ENCODE measurements at regions not wholly inside any gene's neighbourhood (a gene's known extent, or its start where the extent isn't known, plus 50 kb on each side); places are given as distances from the start of the nearest gene placed in this dataset.

- no peak for TF ChIP-seq NFE2L1 (CRISPR knock-in tag; IDR thresholded peaks at IDR 0.05)
- no peak for TF ChIP-seq USF1 (CRISPR knock-in tag; IDR thresholded peaks at IDR 0.05)
- TF ChIP-seq, protein P1, sequence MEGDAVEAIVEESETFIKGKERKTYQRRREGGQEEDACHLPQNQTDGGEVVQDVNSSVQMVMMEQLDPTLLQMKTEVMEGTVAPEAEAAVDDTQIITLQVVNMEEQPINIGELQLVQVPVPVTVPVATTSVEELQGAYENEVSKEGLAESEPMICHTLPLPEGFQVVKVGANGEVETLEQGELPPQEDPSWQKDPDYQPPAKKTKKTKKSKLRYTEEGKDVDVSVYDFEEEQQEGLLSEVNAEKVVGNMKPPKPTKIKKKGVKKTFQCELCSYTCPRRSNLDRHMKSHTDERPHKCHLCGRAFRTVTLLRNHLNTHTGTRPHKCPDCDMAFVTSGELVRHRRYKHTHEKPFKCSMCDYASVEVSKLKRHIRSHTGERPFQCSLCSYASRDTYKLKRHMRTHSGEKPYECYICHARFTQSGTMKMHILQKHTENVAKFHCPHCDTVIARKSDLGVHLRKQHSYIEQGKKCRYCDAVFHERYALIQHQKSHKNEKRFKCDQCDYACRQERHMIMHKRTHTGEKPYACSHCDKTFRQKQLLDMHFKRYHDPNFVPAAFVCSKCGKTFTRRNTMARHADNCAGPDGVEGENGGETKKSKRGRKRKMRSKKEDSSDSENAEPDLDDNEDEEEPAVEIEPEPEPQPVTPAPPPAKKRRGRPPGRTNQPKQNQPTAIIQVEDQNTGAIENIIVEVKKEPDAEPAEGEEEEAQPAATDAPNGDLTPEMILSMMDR (IDR thresholded peaks at IDR 0.05), result no peak
- TF ChIP-seq CREM (CRISPR knock-in tag; IDR thresholded peaks at IDR 0.05), result no peak
- TF ChIP-seq NFATC4 (CRISPR knock-in tag; IDR thresholded peaks at IDR 0.05), result no peak
- TF ChIP-seq SP1 (CRISPR knock-in tag; conservative IDR thresholded peaks at IDR 0.05), result no peak
- TF ChIP-seq, protein P2, sequence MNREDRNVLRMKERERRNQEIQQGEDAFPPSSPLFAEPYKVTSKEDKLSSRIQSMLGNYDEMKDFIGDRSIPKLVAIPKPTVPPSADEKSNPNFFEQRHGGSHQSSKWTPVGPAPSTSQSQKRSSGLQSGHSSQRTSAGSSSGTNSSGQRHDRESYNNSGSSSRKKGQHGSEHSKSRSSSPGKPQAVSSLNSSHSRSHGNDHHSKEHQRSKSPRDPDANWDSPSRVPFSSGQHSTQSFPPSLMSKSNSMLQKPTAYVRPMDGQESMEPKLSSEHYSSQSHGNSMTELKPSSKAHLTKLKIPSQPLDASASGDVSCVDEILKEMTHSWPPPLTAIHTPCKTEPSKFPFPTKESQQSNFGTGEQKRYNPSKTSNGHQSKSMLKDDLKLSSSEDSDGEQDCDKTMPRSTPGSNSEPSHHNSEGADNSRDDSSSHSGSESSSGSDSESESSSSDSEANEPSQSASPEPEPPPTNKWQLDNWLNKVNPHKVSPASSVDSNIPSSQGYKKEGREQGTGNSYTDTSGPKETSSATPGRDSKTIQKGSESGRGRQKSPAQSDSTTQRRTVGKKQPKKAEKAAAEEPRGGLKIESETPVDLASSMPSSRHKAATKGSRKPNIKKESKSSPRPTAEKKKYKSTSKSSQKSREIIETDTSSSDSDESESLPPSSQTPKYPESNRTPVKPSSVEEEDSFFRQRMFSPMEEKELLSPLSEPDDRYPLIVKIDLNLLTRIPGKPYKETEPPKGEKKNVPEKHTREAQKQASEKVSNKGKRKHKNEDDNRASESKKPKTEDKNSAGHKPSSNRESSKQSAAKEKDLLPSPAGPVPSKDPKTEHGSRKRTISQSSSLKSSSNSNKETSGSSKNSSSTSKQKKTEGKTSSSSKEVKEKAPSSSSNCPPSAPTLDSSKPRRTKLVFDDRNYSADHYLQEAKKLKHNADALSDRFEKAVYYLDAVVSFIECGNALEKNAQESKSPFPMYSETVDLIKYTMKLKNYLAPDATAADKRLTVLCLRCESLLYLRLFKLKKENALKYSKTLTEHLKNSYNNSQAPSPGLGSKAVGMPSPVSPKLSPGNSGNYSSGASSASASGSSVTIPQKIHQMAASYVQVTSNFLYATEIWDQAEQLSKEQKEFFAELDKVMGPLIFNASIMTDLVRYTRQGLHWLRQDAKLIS (CRISPR knock-in tag; IDR thresholded peaks at IDR 0.05; ENCODE audit: borderline replicate concordance), result no peak
- no peak for TF ChIP-seq NR2C2 (CRISPR knock-in tag; IDR thresholded peaks at IDR 0.05)
Observed at GRCh38 chr5:92119110-92119509, 736.0 kb upstream of the ARRDC3 start.
